CD4-positive, alpha-beta T cell (primary cell): ENCODE measurements at regions not wholly inside any gene's neighbourhood (a gene's known extent, or its start where the extent isn't known, plus 50 kb on each side); places are given as distances from the start of the nearest gene placed in this dataset.
"Not testable (repeated sequence)": the region's sequence is repeated elsewhere in the genome, so short reads cannot be mapped to it uniquely, and the experiment has no call there.

Source experiments
- ATAC-seq: fragments of 200-7000 bp; cut with Tn5 transposase; one replicate; pipeline ENCODE4 v1.10.0; 2022; ENCODE audit warnings: mild to moderate bottlenecking; ENCODE audit not compliant: poor library complexity
- CTCF ChIA-PET: fragments of 350-600 bp; sonication (Branson Sonifier 250); formaldehyde crosslinking; loops from one replicate; lab custom pipeline; 2021; ENCODE audit warnings: antibody characterized with exemption, inconsistent platforms; lab: Charles Lee
- POLR2A ChIA-PET: fragments of 350-600 bp; sonication (Branson Sonifier 250); formaldehyde crosslinking; loops from one replicate; lab custom pipeline; 2021; ENCODE audit warnings: antibody characterized with exemption, inconsistent platforms; lab: Charles Lee
- DNase-seq, 14 experiments: peaks; one replicate each; pipeline ENCODE4 v3.0.0-alpha.2; 2013 to 2020; ENCODE audit warnings: mixed read lengths in 2 of 14
- H3K27ac ChIP-seq, 2 donors: one replicate each; pipeline versions ENCODE4 v1.5.1 to v1.7.0; 2013; ENCODE audit warnings: low read length in 2 of 2, low read depth in 1 of 2, mild to moderate bottlenecking in 1 of 2
- H3K27me3 ChIP-seq, 2 experiments: 1 replicate in 1 of 2; 2 replicates in 1 of 2; pipeline versions ENCODE4 v1.6.1 to v1.7.0; 2013; ENCODE audit warnings: low read length in 2 of 2, control low read depth in 1 of 2, mild to moderate bottlenecking in 1 of 2, moderate library complexity in 1 of 2; ENCODE audit not compliant: insufficient read depth in 2 of 2, control insufficient read depth in 1 of 2
- H3K36me3 ChIP-seq: one replicate; pipeline ENCODE4 v1.6.1; 2013; ENCODE audit warnings: low read length, control low read depth; ENCODE audit not compliant: insufficient read depth
- H3K4me1 ChIP-seq: one replicate; pipeline ENCODE4 v1.6.1; 2013; ENCODE audit warnings: low read length, control low read depth; ENCODE audit not compliant: insufficient read depth
- H3K4me3 ChIP-seq: one replicate; pipeline ENCODE4 v1.5.1; 2013; ENCODE audit warnings: mild to moderate bottlenecking, low read length, moderate library complexity
- H3K9me3 ChIP-seq, 2 experiments: 1 replicate in 1 of 2; 2 replicates in 1 of 2; pipeline versions ENCODE4 v1.6.1 to v1.7.0; 2013; ENCODE audit warnings: low read length in 2 of 2, mild to moderate bottlenecking in 2 of 2, control low read depth in 1 of 2, moderate library complexity in 1 of 2; ENCODE audit not compliant: control insufficient read depth in 1 of 2, insufficient read depth in 1 of 2
- H3K27ac Mint-ChIP-seq: one replicate; pipeline ENCODE4 v1.8.0; 2020; ENCODE audit warnings: mixed read lengths
- H3K27me3 Mint-ChIP-seq: one replicate; pipeline ENCODE4 v1.8.0; 2021; ENCODE audit warnings: mixed read lengths
- H3K36me3 Mint-ChIP-seq: one replicate; pipeline ENCODE4 v1.8.0; 2021; ENCODE audit warnings: low read depth, mixed read lengths
- H3K4me1 Mint-ChIP-seq: one replicate; pipeline ENCODE4 v1.8.0; 2021; ENCODE audit warnings: low read depth, mixed read lengths
- H3K4me3 Mint-ChIP-seq: one replicate; pipeline ENCODE4 v1.8.0; 2020; ENCODE audit warnings: mild to moderate bottlenecking, mixed read lengths
- H3K9me3 Mint-ChIP-seq: one replicate; pipeline ENCODE4 v1.8.0; 2020; ENCODE audit warnings: mixed read lengths
- intact Hi-C, 2 experiments: fragments of 100-400 bp; cut with DNase I in 1 of 2; cut with micrococcal nuclease in 1 of 2; formaldehyde crosslinking; loops; one replicate each; pipeline versions ENCODE4 v1.15.1 to v1.9.0; 2023 to 2025; cut with DNase I, micrococcal nuclease
- TF ChIP-seq, protein P1 (sequence below): fragments of 200-600 bp; IDR thresholded peaks from one replicate; pipeline ENCODE4 v1.8.0; 2022; ENCODE audit warnings: antibody characterized with exemption, mild to moderate bottlenecking

- no peak overlapping the region for H3K4me3 Mint-ChIP-seq
Measured at GRCh38 chr13:44054525-44054924, 174.8 kb downstream of the LACC1 start.

DNA sequence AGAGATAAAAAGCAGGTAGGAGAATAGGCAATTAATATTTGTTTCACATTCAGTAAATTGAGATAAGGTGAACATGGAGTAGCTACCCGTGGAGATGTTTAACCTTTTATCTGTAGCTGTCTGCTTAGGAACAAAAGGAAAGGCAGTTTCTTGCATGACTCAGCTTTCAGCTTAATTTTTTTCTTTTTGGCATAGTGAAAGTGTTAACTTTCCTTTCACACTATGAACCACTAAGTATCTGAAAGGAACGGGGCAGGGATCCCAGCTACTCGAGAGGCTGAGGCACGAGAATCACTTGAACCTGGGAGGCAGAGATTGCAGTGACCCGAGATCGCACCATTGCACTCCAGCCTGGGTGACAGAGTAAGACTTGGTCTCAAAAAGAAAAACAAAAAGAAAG is 176.0 kb downstream of the LACC1 start:
- peaks cover 3 to 27% of the 10 kb centered on the region in 2 experiments for H3K27me3 ChIP-seq
- H3K9me3 Mint-ChIP-seq, H3K4me1 ChIP-seq, DNase-seq, H3K36me3 ChIP-seq, POLR2A ChIA-PET, ATAC-seq, H3K4me3 ChIP-seq, H3K27ac Mint-ChIP-seq, H3K4me3 Mint-ChIP-seq, H3K9me3 ChIP-seq, H3K4me1 Mint-ChIP-seq, H3K36me3 Mint-ChIP-seq, H3K27ac ChIP-seq, CTCF ChIA-PET: not testable (repeated sequence)
- intact Hi-C loops = loop anchor here (10.0 kb wide), 1 partner anchor 151 kb away; no protein-coding TSS in a partner anchor
- H3K27me3 Mint-ChIP-seq = peaks cover 40% of the 10 kb centered on the region

More at GRCh38 chr13:44054525-44054924, 174.8 kb downstream of the LACC1 start:
- DNase-seq = no peak
- intact Hi-C loops = loop anchor here (5.0 to 10.0 kb wide), 2 partner anchors 138 to 150 kb away; no protein-coding TSS in a partner anchor
- H3K4me1 ChIP-seq = no peaks in the 10 kb centered on the region
- no peaks in the 10 kb centered on the region for H3K4me1 Mint-ChIP-seq
- no peaks in the 10 kb centered on the region for H3K36me3 ChIP-seq
- peaks cover 40% of the 10 kb centered on the region for H3K27me3 Mint-ChIP-seq
- H3K36me3 Mint-ChIP-seq = no peaks in the 10 kb centered on the region
- no peak overlapping the region for H3K4me3 ChIP-seq
- H3K27ac ChIP-seq = no peak overlapping the region
- POLR2A ChIA-PET = no interaction called here
- TF ChIP-seq, protein P1, sequence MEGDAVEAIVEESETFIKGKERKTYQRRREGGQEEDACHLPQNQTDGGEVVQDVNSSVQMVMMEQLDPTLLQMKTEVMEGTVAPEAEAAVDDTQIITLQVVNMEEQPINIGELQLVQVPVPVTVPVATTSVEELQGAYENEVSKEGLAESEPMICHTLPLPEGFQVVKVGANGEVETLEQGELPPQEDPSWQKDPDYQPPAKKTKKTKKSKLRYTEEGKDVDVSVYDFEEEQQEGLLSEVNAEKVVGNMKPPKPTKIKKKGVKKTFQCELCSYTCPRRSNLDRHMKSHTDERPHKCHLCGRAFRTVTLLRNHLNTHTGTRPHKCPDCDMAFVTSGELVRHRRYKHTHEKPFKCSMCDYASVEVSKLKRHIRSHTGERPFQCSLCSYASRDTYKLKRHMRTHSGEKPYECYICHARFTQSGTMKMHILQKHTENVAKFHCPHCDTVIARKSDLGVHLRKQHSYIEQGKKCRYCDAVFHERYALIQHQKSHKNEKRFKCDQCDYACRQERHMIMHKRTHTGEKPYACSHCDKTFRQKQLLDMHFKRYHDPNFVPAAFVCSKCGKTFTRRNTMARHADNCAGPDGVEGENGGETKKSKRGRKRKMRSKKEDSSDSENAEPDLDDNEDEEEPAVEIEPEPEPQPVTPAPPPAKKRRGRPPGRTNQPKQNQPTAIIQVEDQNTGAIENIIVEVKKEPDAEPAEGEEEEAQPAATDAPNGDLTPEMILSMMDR = no peak
- CTCF ChIA-PET = no interaction called here
- no peaks in the 10 kb centered on the region for H3K9me3 ChIP-seq
- peaks cover 3 to 27% of the 10 kb centered on the region in 2 experiments for H3K27me3 ChIP-seq
- no peak overlapping the region for H3K27ac Mint-ChIP-seq
- H3K9me3 Mint-ChIP-seq = no peaks in the 10 kb centered on the region
- no peak for ATAC-seq

DNA sequence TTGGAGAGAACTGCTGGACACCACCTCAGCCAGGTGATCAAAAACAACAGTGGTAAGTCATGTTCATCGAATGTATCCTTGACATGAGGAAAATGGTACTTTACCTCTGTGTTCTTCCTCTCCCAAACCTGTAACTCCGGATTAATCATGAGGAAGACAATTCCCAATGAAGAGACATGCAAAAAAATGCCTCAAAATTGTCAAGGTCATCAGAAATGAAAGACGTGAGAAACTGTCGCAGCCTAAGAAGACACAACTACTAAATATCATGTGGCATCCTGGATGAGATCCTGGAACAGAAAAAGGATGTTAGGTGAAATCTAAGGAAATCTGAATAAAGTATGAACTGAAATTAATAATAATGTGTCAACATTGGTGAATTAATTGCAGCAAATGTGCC is 178.4 kb downstream of the LACC1 start:
- Mint-ChIP-seq H3K36me3 (no peaks in the 10 kb centered on the region), H3K27me3 (peaks cover 33% of the 10 kb centered on the region)
- CTCF ChIA-PET = no interaction called here

More for the DNA sequence above, 178.4 kb downstream of the LACC1 start:
- Mint-ChIP-seq H3K4me1 (no peaks in the 10 kb centered on the region), H3K4me3 (no peak overlapping the region), H3K27ac (no peak overlapping the region), H3K9me3 (no peaks in the 10 kb centered on the region)
- POLR2A ChIA-PET = no interaction called here
- DNase-seq (no peak), ATAC-seq (no peak)
- H3K9me3 ChIP-seq = no peaks in the 10 kb centered on the region
- H3K27me3 ChIP-seq = peaks cover 3 to 11% of the 10 kb centered on the region in 2 experiments
- no peak overlapping the region for H3K27ac ChIP-seq
- TF ChIP-seq, protein P1 = no peak
- no peak overlapping the region for H3K4me3 ChIP-seq
- H3K4me1 ChIP-seq = no peaks in the 10 kb centered on the region
- no peaks in the 10 kb centered on the region for H3K36me3 ChIP-seq
- intact Hi-C loops = loop anchor here (10.0 kb wide), 1 partner anchor 153 kb away; no protein-coding TSS in a partner anchor
